22Rv1 (cell line): ENCODE measurements at regions not wholly inside any gene's neighbourhood (a gene's known extent, or its start where the extent isn't known, plus 50 kb on each side); places are given as distances from the start of the nearest gene placed in this dataset.
"Not testable (repeated sequence)": the region's sequence is repeated elsewhere in the genome, so short reads cannot be mapped to it uniquely, and the experiment has no call there.

Experiments
- H3K27ac ChIP-seq: fragments of 450-650 bp; 2 replicates; pipeline ENCODE4 v1.5.1; 2017
- ZFX ChIP-seq: fragments of 450-650 bp; IDR thresholded peaks from 2 replicates; pipeline ENCODE4 v1.6.1; 2017; ENCODE audit warnings: antibody characterized with exemption, borderline replicate concordance
- TF ChIP-seq, protein P1 (sequence below): fragments of 450-650 bp; IDR thresholded peaks from 2 replicates; pipeline ENCODE4 v1.5.1; 2017; ENCODE audit warnings: mild to moderate bottlenecking

DNA sequence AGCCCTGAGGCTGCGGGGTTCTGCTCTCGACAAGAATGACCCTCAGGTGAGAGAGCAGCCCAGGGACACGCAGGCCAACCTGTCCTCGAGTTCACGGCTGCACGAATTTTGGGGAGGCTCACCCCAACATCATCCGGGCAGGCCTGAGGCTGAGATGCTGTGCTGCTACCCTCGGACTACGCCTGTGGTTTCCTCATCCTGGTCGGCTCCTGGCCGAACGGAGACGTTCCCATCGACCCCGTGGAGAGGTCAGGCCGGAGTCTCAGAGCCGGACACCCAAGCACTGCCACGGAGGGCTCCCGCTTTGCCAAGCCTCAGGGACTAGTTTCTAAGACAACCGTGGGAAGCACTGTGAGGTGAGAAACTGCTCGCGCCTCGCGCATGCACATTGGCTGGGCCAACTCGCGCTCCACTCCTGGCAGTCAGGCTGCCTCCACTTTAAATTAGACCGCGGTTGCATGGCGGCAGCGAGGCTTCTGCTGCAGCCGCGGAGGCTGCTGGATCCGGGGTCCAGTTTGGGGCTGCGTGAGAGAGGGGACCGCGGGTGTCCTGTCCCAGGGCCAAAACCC, 203.4 kb downstream of the ZNF716 start:
- no peak for TF ChIP-seq ZFX
- TF ChIP-seq, protein P1, sequence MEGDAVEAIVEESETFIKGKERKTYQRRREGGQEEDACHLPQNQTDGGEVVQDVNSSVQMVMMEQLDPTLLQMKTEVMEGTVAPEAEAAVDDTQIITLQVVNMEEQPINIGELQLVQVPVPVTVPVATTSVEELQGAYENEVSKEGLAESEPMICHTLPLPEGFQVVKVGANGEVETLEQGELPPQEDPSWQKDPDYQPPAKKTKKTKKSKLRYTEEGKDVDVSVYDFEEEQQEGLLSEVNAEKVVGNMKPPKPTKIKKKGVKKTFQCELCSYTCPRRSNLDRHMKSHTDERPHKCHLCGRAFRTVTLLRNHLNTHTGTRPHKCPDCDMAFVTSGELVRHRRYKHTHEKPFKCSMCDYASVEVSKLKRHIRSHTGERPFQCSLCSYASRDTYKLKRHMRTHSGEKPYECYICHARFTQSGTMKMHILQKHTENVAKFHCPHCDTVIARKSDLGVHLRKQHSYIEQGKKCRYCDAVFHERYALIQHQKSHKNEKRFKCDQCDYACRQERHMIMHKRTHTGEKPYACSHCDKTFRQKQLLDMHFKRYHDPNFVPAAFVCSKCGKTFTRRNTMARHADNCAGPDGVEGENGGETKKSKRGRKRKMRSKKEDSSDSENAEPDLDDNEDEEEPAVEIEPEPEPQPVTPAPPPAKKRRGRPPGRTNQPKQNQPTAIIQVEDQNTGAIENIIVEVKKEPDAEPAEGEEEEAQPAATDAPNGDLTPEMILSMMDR: no peak
- H3K27ac ChIP-seq: no peak overlapping the region

DNA sequence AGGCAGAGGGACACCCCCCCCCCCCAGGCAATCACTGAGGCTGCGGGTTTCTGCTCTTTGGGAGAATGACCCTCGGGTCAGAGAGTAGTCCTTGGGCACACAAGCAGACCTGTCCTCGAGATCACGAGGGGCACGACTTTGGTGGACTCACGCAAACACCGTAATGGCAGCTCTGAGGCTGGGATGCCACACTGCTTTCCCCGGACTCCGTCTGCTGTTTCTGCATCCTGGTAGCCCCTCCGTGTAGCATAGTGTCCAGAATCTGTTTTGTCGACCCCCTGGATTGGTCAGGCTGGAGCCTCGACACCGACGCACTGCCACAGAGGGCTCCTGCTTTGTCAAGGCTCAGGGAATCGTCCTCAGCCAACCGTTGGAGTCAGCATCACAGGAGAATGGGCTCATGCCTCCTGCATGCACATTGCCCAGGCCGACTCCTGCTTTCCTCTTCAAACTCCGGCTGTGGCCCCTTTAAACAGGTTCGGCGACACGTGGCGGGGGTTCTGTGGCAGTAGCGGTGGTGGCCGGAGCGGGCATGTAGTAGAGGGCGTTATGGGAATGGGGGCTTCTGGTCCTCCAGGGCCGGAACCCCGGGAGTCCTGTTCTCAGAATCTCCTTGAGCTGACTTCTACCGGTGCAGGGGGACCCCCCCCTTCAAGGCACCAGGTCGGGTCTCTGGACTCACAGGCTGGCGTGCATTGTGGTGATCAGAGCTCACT, 205.3 kb downstream of the ZNF716 start:
- H3K27ac ChIP-seq: not testable (repeated sequence)

DNA sequence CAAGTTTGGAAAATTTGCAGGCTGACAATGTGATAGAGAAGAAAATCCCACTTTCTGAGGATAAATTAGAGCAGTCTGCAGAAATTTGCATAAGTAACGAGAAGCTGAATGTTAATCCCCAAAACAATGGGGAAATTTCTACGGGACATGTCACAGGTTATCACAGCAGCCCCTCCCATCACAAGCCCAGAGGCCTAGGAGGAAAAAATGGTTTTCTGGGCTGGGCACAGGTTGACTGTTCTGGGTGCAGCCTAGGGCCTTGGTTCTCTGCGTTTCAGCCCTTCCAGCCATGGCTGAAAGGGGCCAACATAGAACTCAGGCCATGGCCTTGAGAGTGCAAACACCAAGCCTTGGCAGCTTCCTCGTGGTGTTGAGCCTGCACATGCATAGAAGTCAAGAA, 209.2 kb downstream of the ZNF716 start:
- not testable (repeated sequence) for H3K27ac ChIP-seq

DNA sequence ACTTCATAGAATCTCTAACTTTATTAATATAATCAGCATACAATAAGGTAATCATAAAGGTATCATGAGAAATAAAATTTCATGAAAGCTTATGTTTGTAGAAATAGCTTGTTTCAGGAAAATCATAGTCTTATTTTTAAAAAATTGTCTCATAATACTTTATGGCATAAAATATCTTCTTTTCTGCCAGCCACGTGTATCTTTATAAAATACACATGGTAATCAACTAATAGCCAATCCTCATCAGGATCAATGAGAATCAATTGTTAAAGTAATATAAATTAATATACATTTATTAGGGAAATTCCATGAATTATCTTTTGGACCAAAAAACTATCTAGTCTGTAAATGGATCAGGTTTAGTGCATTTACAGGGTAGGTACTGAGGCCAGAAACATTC, 227.0 kb downstream of the ZNF716 start:
- not testable (repeated sequence) for H3K27ac ChIP-seq

DNA sequence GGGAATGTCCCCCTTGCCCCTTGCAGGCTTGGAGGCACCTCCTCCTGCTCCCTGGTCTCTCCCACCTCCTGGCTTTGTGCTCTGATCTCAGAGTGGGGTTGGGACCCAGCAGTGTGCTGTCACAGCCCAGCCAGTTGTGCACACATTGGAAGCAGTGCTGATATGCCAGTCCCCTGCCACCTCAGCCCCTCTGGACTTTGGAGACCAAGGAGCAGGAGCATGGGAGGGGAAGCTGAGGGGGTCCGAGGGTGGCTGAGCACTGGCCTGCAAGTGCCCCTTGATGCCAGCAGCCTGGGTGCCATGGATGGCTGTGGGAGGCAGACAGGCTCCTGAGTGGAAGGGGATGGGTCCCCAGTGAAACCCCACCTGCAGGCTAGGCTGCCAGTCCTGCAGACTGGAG, 235.4 kb downstream of the ZNF716 start:
- TF ChIP-seq, protein P1: no peak
- TF ChIP-seq ZFX: no peak
- no peak overlapping the region for H3K27ac ChIP-seq
